ENCODE measurements at regions not wholly inside any gene's neighbourhood (a gene's known extent, or its start where the extent isn't known, plus 50 kb on each side); places are given as distances from the start of the nearest gene placed in this dataset.

DNA sequence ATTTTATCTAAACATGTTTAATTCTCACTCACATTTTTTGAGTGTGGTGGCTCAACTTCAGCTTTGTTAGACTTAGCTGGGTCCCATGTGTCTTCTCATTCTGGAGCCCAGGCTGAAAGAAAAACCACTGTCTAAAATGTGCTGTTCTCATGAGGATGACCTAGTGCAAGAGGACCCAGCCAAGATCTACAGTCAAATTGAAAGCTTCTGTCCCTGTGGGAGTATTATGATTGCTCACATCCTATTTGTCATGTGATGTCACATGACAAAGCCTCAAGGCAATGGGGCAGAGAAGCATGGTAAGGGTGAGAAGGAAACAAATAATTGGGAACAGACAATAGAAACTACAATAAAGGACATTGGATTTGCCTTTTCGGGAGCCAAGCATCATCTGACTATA lies 113.4 kb upstream of the ASTN2 start:
- TF ChIP-seq, protein P1, sequence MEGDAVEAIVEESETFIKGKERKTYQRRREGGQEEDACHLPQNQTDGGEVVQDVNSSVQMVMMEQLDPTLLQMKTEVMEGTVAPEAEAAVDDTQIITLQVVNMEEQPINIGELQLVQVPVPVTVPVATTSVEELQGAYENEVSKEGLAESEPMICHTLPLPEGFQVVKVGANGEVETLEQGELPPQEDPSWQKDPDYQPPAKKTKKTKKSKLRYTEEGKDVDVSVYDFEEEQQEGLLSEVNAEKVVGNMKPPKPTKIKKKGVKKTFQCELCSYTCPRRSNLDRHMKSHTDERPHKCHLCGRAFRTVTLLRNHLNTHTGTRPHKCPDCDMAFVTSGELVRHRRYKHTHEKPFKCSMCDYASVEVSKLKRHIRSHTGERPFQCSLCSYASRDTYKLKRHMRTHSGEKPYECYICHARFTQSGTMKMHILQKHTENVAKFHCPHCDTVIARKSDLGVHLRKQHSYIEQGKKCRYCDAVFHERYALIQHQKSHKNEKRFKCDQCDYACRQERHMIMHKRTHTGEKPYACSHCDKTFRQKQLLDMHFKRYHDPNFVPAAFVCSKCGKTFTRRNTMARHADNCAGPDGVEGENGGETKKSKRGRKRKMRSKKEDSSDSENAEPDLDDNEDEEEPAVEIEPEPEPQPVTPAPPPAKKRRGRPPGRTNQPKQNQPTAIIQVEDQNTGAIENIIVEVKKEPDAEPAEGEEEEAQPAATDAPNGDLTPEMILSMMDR (conservative IDR thresholded peaks at IDR 0.05; ENCODE audit: low read length), result no peak
- no peak for TF ChIP-seq EZH2phosphoT487 (IDR thresholded peaks at IDR 0.05; ENCODE audit: borderline replicate concordance)
